ENCODE measurements at regions not wholly inside any gene's neighbourhood (a gene's known extent, or its start where the extent isn't known, plus 50 kb on each side); places are given as distances from the start of the nearest gene placed in this dataset.

DNA sequence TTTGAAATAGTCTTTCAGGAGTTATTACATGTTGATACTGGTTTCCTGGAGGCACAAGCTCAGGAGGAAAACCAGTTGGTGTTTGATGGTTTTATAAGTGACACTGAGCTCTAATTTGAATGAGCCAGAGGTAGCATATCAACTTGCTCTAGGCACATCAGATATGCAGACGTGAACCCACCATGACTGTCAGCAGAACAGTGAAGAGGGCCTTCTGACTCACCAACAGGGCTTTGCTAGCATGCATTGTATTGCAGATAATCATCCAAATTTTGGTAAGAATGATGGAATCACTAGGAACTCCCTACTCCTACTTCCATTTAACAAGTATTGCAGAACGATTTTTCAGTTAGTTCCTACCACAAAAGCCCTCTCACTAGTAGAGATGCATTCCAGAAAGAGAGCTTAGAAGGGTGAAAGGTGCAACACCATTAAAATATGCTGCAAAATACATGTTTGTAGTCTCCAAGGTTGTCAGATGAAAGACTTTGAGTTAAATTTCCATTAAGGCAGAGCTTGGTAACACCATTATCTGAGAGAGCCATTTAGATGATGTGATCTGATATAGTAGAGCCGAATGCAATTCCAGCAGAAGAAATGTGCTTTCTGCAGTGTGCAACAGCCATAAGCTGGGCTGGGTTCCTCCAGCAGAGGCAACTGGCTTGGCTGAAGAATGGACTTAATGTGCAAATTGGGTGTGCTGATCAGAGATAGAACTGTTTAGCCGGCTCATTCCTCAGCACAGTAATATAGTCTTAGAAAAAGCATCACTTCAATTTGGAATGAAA lies 968.7 kb upstream of the ADGRB3 start:
- DNase-seq (ENCODE audit: low spot score): no peak
- TF ChIP-seq, protein P1, sequence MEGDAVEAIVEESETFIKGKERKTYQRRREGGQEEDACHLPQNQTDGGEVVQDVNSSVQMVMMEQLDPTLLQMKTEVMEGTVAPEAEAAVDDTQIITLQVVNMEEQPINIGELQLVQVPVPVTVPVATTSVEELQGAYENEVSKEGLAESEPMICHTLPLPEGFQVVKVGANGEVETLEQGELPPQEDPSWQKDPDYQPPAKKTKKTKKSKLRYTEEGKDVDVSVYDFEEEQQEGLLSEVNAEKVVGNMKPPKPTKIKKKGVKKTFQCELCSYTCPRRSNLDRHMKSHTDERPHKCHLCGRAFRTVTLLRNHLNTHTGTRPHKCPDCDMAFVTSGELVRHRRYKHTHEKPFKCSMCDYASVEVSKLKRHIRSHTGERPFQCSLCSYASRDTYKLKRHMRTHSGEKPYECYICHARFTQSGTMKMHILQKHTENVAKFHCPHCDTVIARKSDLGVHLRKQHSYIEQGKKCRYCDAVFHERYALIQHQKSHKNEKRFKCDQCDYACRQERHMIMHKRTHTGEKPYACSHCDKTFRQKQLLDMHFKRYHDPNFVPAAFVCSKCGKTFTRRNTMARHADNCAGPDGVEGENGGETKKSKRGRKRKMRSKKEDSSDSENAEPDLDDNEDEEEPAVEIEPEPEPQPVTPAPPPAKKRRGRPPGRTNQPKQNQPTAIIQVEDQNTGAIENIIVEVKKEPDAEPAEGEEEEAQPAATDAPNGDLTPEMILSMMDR (IDR thresholded peaks at IDR 0.05): no peak
- H3K9me3 Mint-ChIP-seq (ENCODE audit: low read depth): peaks cover 11% of the 10 kb centered on the region
- no peak overlapping the region for H3K27ac Mint-ChIP-seq (ENCODE audit: unreplicated experiment)
- H3K4me1 Mint-ChIP-seq (ENCODE audit: low read depth): no peaks in the 10 kb centered on the region
- no peaks in the 10 kb centered on the region for H3K36me3 Mint-ChIP-seq (ENCODE audit: low read depth)
- no peaks in the 10 kb centered on the region for H3K27me3 Mint-ChIP-seq (ENCODE audit: low read depth)
- H3K4me3 Mint-ChIP-seq (ENCODE audit: unreplicated experiment): no peak overlapping the region

GRCh38 chr6:67664942-67665341 lies 970.1 kb upstream of the ADGRB3 start:
- Mint-ChIP-seq H3K27ac (ENCODE audit: unreplicated experiment) (no peak overlapping the region), H3K4me1 (ENCODE audit: low read depth) (no peaks in the 10 kb centered on the region), H3K27me3 (ENCODE audit: low read depth) (no peaks in the 10 kb centered on the region), H3K9me3 (ENCODE audit: low read depth) (peaks cover 4% of the 10 kb centered on the region), H3K36me3 (ENCODE audit: low read depth) (no peaks in the 10 kb centered on the region), H3K4me3 (ENCODE audit: unreplicated experiment) (no peak overlapping the region)
- no peak for DNase-seq (ENCODE audit: low spot score)
- TF ChIP-seq, protein P1 (IDR thresholded peaks at IDR 0.05): no peak

- Mint-ChIP-seq H3K9me3 (ENCODE audit: low read depth) (peaks cover 4% of the 10 kb centered on the region), H3K4me1 (ENCODE audit: low read depth) (peaks cover 1% of the 10 kb centered on the region), H3K27ac (ENCODE audit: unreplicated experiment) (no peak overlapping the region), H3K36me3 (ENCODE audit: low read depth) (no peaks in the 10 kb centered on the region), H3K27me3 (ENCODE audit: low read depth) (no peaks in the 10 kb centered on the region), H3K4me3 (ENCODE audit: unreplicated experiment) (no peak overlapping the region)
- peak; percentile 73 for DNase-seq (ENCODE audit: low spot score)
- TF ChIP-seq, protein P1 (IDR thresholded peaks at IDR 0.05): no peak
Measured at GRCh38 chr6:67663105-67663895, 971.8 kb upstream of the ADGRB3 start.

- Mint-ChIP-seq H3K27me3 (ENCODE audit: low read depth) (peaks cover 2% of the 10 kb centered on the region), H3K4me3 (ENCODE audit: unreplicated experiment) (no peak overlapping the region), H3K9me3 (ENCODE audit: low read depth) (no peaks in the 10 kb centered on the region), H3K4me1 (ENCODE audit: low read depth) (peaks cover 5% of the 10 kb centered on the region), H3K36me3 (ENCODE audit: low read depth) (no peaks in the 10 kb centered on the region), H3K27ac (ENCODE audit: unreplicated experiment) (no peak overlapping the region)
- DNase-seq (ENCODE audit: low spot score): no peak
- TF ChIP-seq, protein P1 (IDR thresholded peaks at IDR 0.05): no peak
Measured at GRCh38 chr6:67653561-67653960, 981.5 kb upstream of the ADGRB3 start.

GRCh38 chr6:67646550-67646949 lies 988.5 kb upstream of the ADGRB3 start:
- Mint-ChIP-seq H3K27ac (ENCODE audit: unreplicated experiment) (no peak overlapping the region), H3K4me3 (ENCODE audit: unreplicated experiment) (no peak overlapping the region), H3K27me3 (ENCODE audit: low read depth) (peaks cover 2% of the 10 kb centered on the region), H3K36me3 (ENCODE audit: low read depth) (no peaks in the 10 kb centered on the region), H3K9me3 (ENCODE audit: low read depth) (no peaks in the 10 kb centered on the region), H3K4me1 (ENCODE audit: low read depth) (no peaks in the 10 kb centered on the region)
- DNase-seq (ENCODE audit: low spot score): no peak
- TF ChIP-seq, protein P1 (IDR thresholded peaks at IDR 0.05): no peak
